K562 (cell line): ENCODE measurements at regions not wholly inside any gene's neighbourhood (a gene's known extent, or its start where the extent isn't known, plus 50 kb on each side); places are given as distances from the start of the nearest gene placed in this dataset.

Experiments used
- ATAC-seq: fragments of 200-7000 bp; cut with Tn5 transposase; 3 replicates; pipeline ENCODE4 v1.9.1; 2020; ENCODE audit warnings: moderate library complexity
- BruUV-seq: library from RNA; stranded (reverse); fragments of 400-500 nt; replicated peaks from 2 replicates; lab custom pipeline; 2021; lab: Mats Ljungman, UMichigan
- CTCF ChIA-PET: fragments of 300-600 bp; formaldehyde crosslinking; extraction: SDS; loops from one replicate; lab custom pipeline; 2021; ENCODE audit warnings: low intra/inter-chr PET ratio; lab: Yijun Ruan, JAX
- POLR2A ChIA-PET: fragments of 300-600, 350-650 bp; sonication (Branson Sonifier 250); formaldehyde crosslinking; extraction: SDS; loops from one replicate; lab custom pipeline; 2021; ENCODE audit warnings: antibody characterized with exemption, inconsistent platforms; lab: Yijun Ruan, JAX
- DNase-seq, 4 experiments: peaks; one replicate each; pipeline versions ENCODE4 v3.0.0 to v3.0.0-alpha.2; 2011 to 2018; ENCODE audit warnings: low spot score in 3 of 4, mixed read lengths in 3 of 4; ENCODE audit errors: extremely low read depth in 1 of 4
- FAIRE-seq: peaks from 2 replicates; lab custom pipeline; 2011; peaks lifted over from hg19 to GRCh38; lab: Jason Lieb, UNC
- H2AFZ ChIP-seq: 2 replicates; pipeline ENCODE4 v1.6.0; 2011; ENCODE audit warnings: low read depth, low read length, control low read depth, inconsistent platforms
- H3K27ac ChIP-seq: fragments of 200-600 bp; 3 replicates; pipeline ENCODE4 v1.8.0; 2011; ENCODE audit warnings: low read depth, mild to moderate bottlenecking, control low read depth, inconsistent platforms, low read length, moderate library complexity, mixed read lengths; ENCODE audit errors: extremely low read depth
- H3K27me3 ChIP-seq, 2 experiments: fragments of 300-600 bp in 1 of 2; 2 replicates in 1 of 2; 3 replicates in 1 of 2; pipeline versions ENCODE4 v1.6.0 to v1.8.0; 2011; ENCODE audit warnings: inconsistent platforms in 2 of 2, low read length in 2 of 2, mild to moderate bottlenecking in 1 of 2, mixed read lengths in 1 of 2, moderate library complexity in 1 of 2; ENCODE audit not compliant: control insufficient read depth in 2 of 2, insufficient read depth in 2 of 2
- H3K36me3 ChIP-seq: fragments of 300-600 bp; 3 replicates; pipeline ENCODE4 v1.8.0; 2011; ENCODE audit warnings: mild to moderate bottlenecking, low read length, inconsistent platforms; ENCODE audit not compliant: control insufficient read depth, insufficient read depth
- H3K4me1 ChIP-seq, 2 experiments: fragments of 200-600 bp in 1 of 2; replicated peaks in 1 of 2; 2 replicates in 1 of 2; 3 replicates in 1 of 2; pipeline versions ENCODE4 v1.5.1 to v1.8.0; 2011; ENCODE audit warnings: inconsistent platforms in 2 of 2, low read length in 2 of 2, mild to moderate bottlenecking in 1 of 2, mixed read lengths in 1 of 2, moderate library complexity in 1 of 2; ENCODE audit not compliant: control insufficient read depth in 2 of 2, insufficient read depth in 2 of 2
- H3K4me2 ChIP-seq: 2 replicates; pipeline ENCODE4 v1.6.1; 2011; ENCODE audit warnings: low read length, control low read depth, inconsistent platforms, mixed read lengths; ENCODE audit not compliant: insufficient read depth
- H3K4me3 ChIP-seq: fragments of 200-600 bp; sonication (generic), shearing (Covaris generic); 2 replicates; pipeline ENCODE4 v1.5.1; 2016; ENCODE audit warnings: control low read depth, inconsistent platforms
- H3K79me2 ChIP-seq: fragments of 200-600 bp; 3 replicates; pipeline ENCODE4 v1.8.0; 2011; ENCODE audit warnings: low read length, inconsistent platforms; ENCODE audit not compliant: control insufficient read depth, insufficient read depth
- H3K9ac ChIP-seq, 2 experiments: 2 replicates each; pipeline versions ENCODE4 v1.6.0 to v1.6.1; 2011; ENCODE audit warnings: low read depth in 2 of 2, low read length in 2 of 2, control low read depth in 1 of 2, inconsistent platforms in 1 of 2, mild to moderate bottlenecking in 1 of 2, mixed read lengths in 1 of 2; ENCODE audit not compliant: insufficient read depth in 1 of 2
- H3K9me1 ChIP-seq: one replicate; pipeline ENCODE4 v1.6.0; 2011; ENCODE audit warnings: inconsistent platforms, mild to moderate bottlenecking, low read length, moderate library complexity; ENCODE audit not compliant: control insufficient read depth, insufficient read depth
- H3K9me3 ChIP-seq: replicated peaks from 2 replicates; pipeline ENCODE4 v1.5.1; 2011; ENCODE audit warnings: low read depth, low read length, inconsistent platforms; ENCODE audit not compliant: control insufficient read depth, insufficient read depth
- H4K20me1 ChIP-seq: replicated peaks from 2 replicates; pipeline ENCODE4 v1.6.1; 2011; ENCODE audit warnings: low read length, inconsistent platforms, mixed read lengths; ENCODE audit not compliant: control insufficient read depth, insufficient read depth
- CHAMP1 ChIP-seq: fragments of 450-650 bp; IDR thresholded peaks from 2 replicates; pipeline ENCODE4 v1.6.1; 2016; ENCODE audit warnings: mild to moderate bottlenecking
- KLF10 ChIP-seq: fragments of 250-450 bp; sonication (Bioruptor Pico); IDR thresholded peaks from 2 replicates; pipeline ENCODE4 v1.6.1; 2021; ENCODE audit warnings: matching md5 sums
- NCOA1 ChIP-seq: fragments of 450-650 bp; IDR thresholded peaks from 2 replicates; pipeline ENCODE4 v1.6.1; 2016; ENCODE audit warnings: low read depth
- SIN3A ChIP-seq, 2 experiments: fragments of 150-350 bp in 1 of 2; IDR thresholded peaks; 2 replicates each; pipeline ENCODE4 v1.6.1; 2011 to 2016; ENCODE audit warnings: borderline replicate concordance in 2 of 2, low read depth in 2 of 2, low read length in 2 of 2, mild to moderate bottlenecking in 2 of 2, moderate library complexity in 2 of 2; ENCODE audit not compliant: control insufficient read depth in 1 of 2
- SMARCE1 ChIP-seq: fragments of 450-650 bp; IDR thresholded peaks from 2 replicates; pipeline ENCODE4 v1.7.1; 2016; ENCODE audit warnings: mild to moderate bottlenecking
- TRIM25 ChIP-seq: fragments of 450-650 bp; IDR thresholded peaks from 2 replicates; pipeline ENCODE4 v1.7.0; 2016; ENCODE audit warnings: borderline replicate concordance
- XRCC5 ChIP-seq: fragments of 200-400 bp; formaldehyde crosslinking; IDR thresholded peaks from 2 replicates; pipeline ENCODE4 v1.6.1; 2017; ENCODE audit warnings: low read depth, mild to moderate bottlenecking, low read length
- ZBTB34 ChIP-seq: fragments of 250-450 bp; sonication (Bioruptor Pico); IDR thresholded peaks from 2 replicates; pipeline ENCODE4 v1.8.0; 2021; ENCODE audit warnings: mild to moderate bottlenecking, moderate library complexity
- WGBS: fragments of 100-300 bp; shearing (Covaris generic); methylation state at CpG from one replicate; pipeline ENCODE4 v1.1.6; 2016; ENCODE audit warnings: low coverage, mixed read lengths; ENCODE audit not compliant: insufficient coverage; ENCODE audit errors: missing lambda C conversion rate; 5-methylcytosine and 5-hydroxymethylcytosine counted together
- in situ Hi-C: fragments of 300-500 bp; cut with MboI; formaldehyde crosslinking; loops from 4 replicates; pipeline ENCODE4 v1.15.0; 2018; ENCODE audit warnings: inconsistent platforms, mixed read lengths
- intact Hi-C: fragments of 100-400 bp; cut with micrococcal nuclease; formaldehyde crosslinking; loops from 2 replicates; pipeline ENCODE4 v1.14.2; 2022
- TF ChIP-seq, protein P1 (sequence below), 2 experiments: fragments of 450-650 bp in 1 of 2; sonication (generic) in 1 of 2; formaldehyde crosslinking in 1 of 2; IDR thresholded peaks in 1 of 2; conservative IDR thresholded peaks in 1 of 2; 2 replicates each; pipeline versions ENCODE4 v1.6.1 to v1.8.1; 2016 to 2023; ENCODE audit warnings: mild to moderate bottlenecking in 2 of 2, moderate library complexity in 2 of 2, inconsistent platforms in 1 of 2, missing genetic modification reagents in 1 of 2

DNA sequence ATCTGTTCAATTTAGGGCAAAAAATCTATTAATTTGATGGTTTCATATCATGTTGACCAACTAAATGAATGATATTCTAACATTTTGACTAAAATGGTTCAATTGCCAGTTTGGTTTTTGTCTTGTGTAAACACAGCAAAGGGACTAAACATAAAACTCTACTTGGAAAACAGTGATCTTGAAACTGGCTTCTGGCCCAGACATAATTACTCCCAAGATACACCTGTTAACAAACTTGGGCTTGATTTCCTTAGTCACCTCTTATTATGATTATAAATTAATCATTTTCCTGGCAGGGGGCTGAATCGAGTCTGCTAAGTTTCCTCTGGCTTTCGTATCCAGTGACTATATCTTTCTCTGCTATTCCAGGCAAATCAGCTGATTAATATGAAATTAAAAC lies 78.0 kb upstream of the OXGR1 start:
- no peak for DNase-seq
- WGBS, result 0% methylated on average over 2 of the region's 2 CpGs
- H3K4me2 ChIP-seq, result no peak overlapping the region
- FAIRE-seq, result no peak
- H3K4me3 ChIP-seq, result no peak overlapping the region
- intact Hi-C loops (no loop called here), in situ Hi-C loops (no loop called here)
- BruUV-seq, result no TSS peak
- no peaks in the 10 kb centered on the region; a peak in 2 of 5 replicates for H3K27me3 ChIP-seq
- H3K9me3 ChIP-seq, result no peaks in the 10 kb centered on the region
- POLR2A ChIA-PET, result no interaction called here
- CTCF ChIA-PET, result no interaction called here
- H3K9ac ChIP-seq, result no peak overlapping the region
- no peak for ATAC-seq
- no peaks in the 10 kb centered on the region for H3K4me1 ChIP-seq
- no peak overlapping the region for H3K27ac ChIP-seq
- H3K36me3 ChIP-seq, result no peaks in the 10 kb centered on the region
- H4K20me1 ChIP-seq, result no peaks in the 10 kb centered on the region
- H3K79me2 ChIP-seq, result no peaks in the 10 kb centered on the region
- TF ChIP-seq NCOA1 (no peak), KLF10 (CRISPR knock-in tag) (no peak), CHAMP1 (no peak)
- H2AFZ ChIP-seq, result no peak overlapping the region
- H3K9me1 ChIP-seq, result no peaks in the 10 kb centered on the region

DNA sequence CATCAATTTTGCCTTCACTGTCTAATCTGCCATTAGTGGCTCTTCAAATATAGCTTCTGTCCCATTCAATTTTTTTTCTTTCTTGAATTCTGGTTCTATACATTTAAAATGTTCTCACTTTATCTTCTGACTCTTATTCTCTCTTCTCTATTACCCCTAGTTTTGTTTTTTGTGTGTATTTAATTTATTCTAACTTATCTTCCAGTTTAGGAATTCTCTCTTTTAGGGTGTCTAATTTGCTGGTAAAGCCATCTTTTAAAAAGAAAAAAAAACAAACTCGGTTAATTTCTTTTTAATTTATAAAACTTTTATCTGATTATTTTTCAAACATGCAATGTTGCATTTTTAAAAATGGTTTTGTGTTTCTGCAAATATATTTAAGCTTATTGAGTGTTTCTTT lies 80.3 kb upstream of the OXGR1 start:
- Histone ChIP-seq H3K9ac (no peak overlapping the region), H3K9me3 (no peaks in the 10 kb centered on the region), H3K79me2 (no peaks in the 10 kb centered on the region), H3K27ac (no peak overlapping the region), H3K27me3 (no peaks in the 10 kb centered on the region; a peak in 1 of 5 replicates), H3K4me2 (no peak overlapping the region), H3K4me1 (no peaks in the 10 kb centered on the region), H3K9me1 (no peaks in the 10 kb centered on the region), H3K4me3 (no peak overlapping the region), H2AFZ (no peak overlapping the region), H3K36me3 (no peaks in the 10 kb centered on the region), H4K20me1 (no peaks in the 10 kb centered on the region)
- no peak for DNase-seq
- intact Hi-C loops (no loop called here), in situ Hi-C loops (no loop called here)
- no TSS peak for BruUV-seq
- ATAC-seq, result no peak
- POLR2A ChIA-PET, result interaction anchor here (0.7 kb wide), 1 partner anchor 37 kb away, joined by 3 read pairs; no protein-coding TSS in a partner anchor
- CTCF ChIA-PET, result no interaction called here
- FAIRE-seq, result no peak
- WGBS, result 0% methylated on average over 1 of the region's 1 CpG
- TF ChIP-seq, protein P1, sequence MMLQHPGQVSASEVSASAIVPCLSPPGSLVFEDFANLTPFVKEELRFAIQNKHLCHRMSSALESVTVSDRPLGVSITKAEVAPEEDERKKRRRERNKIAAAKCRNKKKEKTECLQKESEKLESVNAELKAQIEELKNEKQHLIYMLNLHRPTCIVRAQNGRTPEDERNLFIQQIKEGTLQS (IDR thresholded peaks at IDR 0.05), result no peak
- TF ChIP-seq, protein P1 (CRISPR knock-in tag; conservative IDR thresholded peaks at IDR 0.05), result no peak
- no peak for TF ChIP-seq ZBTB34 (CRISPR knock-in tag)
- no peak for TF ChIP-seq TRIM25
- no peak for TF ChIP-seq SIN3A (IDR thresholded peaks at IDR 0.05; ENCODE audit: borderline replicate concordance in 2 of 2, control insufficient read depth in 1 of 2, low read depth in 2 of 2, low read length in 2 of 2)
- no peak for TF ChIP-seq SMARCE1
- TF ChIP-seq XRCC5, result no peak
